SU-DHL-6 (cell line): ENCODE measurements at regions not wholly inside any gene's neighbourhood (a gene's known extent, or its start where the extent isn't known, plus 50 kb on each side); places are given as distances from the start of the nearest gene placed in this dataset.

Source experiments
- H2AFZ ChIP-seq: fragments of 200-600 bp; sonication (generic); 2 replicates; pipeline ENCODE4 v1.6.1; 2014; ENCODE audit warnings: low read depth, mild to moderate bottlenecking, moderate library complexity, mixed read lengths, antibody characterized with exemption, low read length; ENCODE audit not compliant: severe bottlenecking
- H3F3A ChIP-seq: fragments of 200-600 bp; shearing (Covaris generic); 2 replicates; pipeline ENCODE4 v1.6.0; 2016; ENCODE audit warnings: antibody characterized with exemption, mild to moderate bottlenecking; ENCODE audit not compliant: insufficient read depth
- H3K27ac ChIP-seq: fragments of 200-600 bp; sonication (generic); 2 replicates; pipeline ENCODE4 v1.5.1; 2016; ENCODE audit warnings: low read depth, mild to moderate bottlenecking, low read length, moderate library complexity, mixed read lengths
- H3K27me3 ChIP-seq: fragments of 200-600 bp; sonication (generic), shearing (Covaris generic); 2 replicates; pipeline ENCODE4 v1.6.0; 2014; ENCODE audit warnings: mild to moderate bottlenecking, low read length
- H3K36me3 ChIP-seq: fragments of 200-600 bp; sonication (generic); 2 replicates; pipeline ENCODE4 v1.6.1; 2014; ENCODE audit warnings: mild to moderate bottlenecking, low read length, mixed read lengths
- H3K4me2 ChIP-seq: fragments of 300-600, 200-600 bp; shearing (Covaris generic), sonication (generic); 2 replicates; pipeline ENCODE4 v1.6.0; 2014; ENCODE audit warnings: low read length, low read depth, mild to moderate bottlenecking; ENCODE audit not compliant: poor library complexity, severe bottlenecking
- H3K4me3 ChIP-seq: fragments of 200-600 bp; sonication (generic); 2 replicates; pipeline ENCODE4 v1.5.1; 2014; ENCODE audit warnings: antibody characterized with exemption, low read length, mild to moderate bottlenecking, mixed read lengths; ENCODE audit not compliant: insufficient read depth, poor library complexity, severe bottlenecking
- H3K79me2 ChIP-seq: fragments of 200-600 bp; sonication (generic); 2 replicates; pipeline ENCODE4 v1.6.1; 2014; ENCODE audit warnings: mild to moderate bottlenecking, low read length, moderate library complexity; ENCODE audit not compliant: insufficient read depth
- H3K9ac ChIP-seq: fragments of 200-600 bp; sonication (generic); 2 replicates; pipeline ENCODE4 v1.7.0; 2014; ENCODE audit warnings: mild to moderate bottlenecking, low read length
- H3K9me2 ChIP-seq: fragments of 200-600 bp; sonication (generic); replicated peaks from 2 replicates; pipeline ENCODE4 v1.6.1; 2014; ENCODE audit warnings: low read length; ENCODE audit not compliant: insufficient read depth
- H3K9me3 ChIP-seq: fragments of 200-600 bp; sonication (generic); 2 replicates; pipeline ENCODE4 v1.6.1; 2014; ENCODE audit warnings: low read length, mixed read lengths; ENCODE audit not compliant: insufficient read depth
- H4K20me1 ChIP-seq: fragments of 200-600 bp; sonication (generic); 2 replicates; pipeline ENCODE4 v1.6.1; 2014; ENCODE audit warnings: low read depth, mild to moderate bottlenecking, antibody characterized with exemption, low read length, moderate library complexity, mixed read lengths
- CTCF ChIP-seq: fragments of 200-600 bp; sonication (generic); IDR thresholded peaks from one replicate; pipeline ENCODE4 v1.5.1; 2017; ENCODE audit warnings: antibody characterized with exemption, mild to moderate bottlenecking, low read length, moderate library complexity; ENCODE audit not compliant: insufficient read depth, poor library complexity, severe bottlenecking
- EZH2phosphoT487 ChIP-seq: fragments of 200-600 bp; sonication (generic), shearing (Covaris generic); conservative IDR thresholded peaks from 2 replicates; pipeline ENCODE4 v1.6.1; 2018; ENCODE audit warnings: mild to moderate bottlenecking, antibody characterized with exemption, low read length, moderate library complexity, mixed read lengths

DNA sequence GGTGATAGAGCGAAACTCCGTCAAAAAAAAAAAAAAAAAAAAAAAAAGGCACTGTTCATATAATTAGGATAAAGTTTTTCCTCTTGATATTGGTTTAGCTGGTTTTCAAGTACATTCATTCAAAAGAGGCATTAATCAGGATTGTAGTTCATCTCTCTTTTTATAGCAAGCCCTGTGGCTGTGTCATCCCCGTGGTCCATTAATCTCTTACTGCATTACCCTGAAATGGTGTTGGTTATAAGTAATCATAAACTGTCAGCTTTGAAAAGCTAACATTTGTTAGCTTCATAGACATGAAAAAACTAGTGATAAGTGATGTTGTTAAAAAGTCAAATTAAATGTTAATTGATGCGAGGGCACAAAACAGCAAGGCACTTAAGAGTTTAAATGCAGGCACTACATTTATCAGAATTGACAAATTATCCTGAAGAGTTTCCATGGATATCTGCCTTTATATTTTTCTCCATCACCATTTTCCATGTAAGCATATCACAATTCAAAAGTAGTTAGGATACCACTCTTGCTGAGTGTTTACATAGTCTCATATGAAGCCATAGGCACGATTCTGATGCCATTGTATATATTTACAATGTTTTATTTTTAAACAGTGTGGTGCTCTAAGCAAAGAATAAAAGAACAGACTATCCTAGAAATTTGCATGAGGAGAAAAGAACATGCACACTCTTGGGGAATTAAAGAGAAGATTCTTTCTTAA lies 193.1 kb downstream of the OTOL1 start:
- Histone ChIP-seq H3K9me3 (no peaks in the 10 kb centered on the region), H4K20me1 (no peaks in the 10 kb centered on the region), H3F3A (no peaks in the 10 kb centered on the region), H3K27me3 (no peaks in the 10 kb centered on the region), H3K79me2 (no peaks in the 10 kb centered on the region), H3K36me3 (no peaks in the 10 kb centered on the region), H3K27ac (no peak overlapping the region), H3K9me2 (no peaks in the 10 kb centered on the region), H3K9ac (no peak overlapping the region), H3K4me2 (no peak overlapping the region), H2AFZ (no peak overlapping the region), H3K4me3 (no peak overlapping the region)
- TF ChIP-seq CTCF (no peak), EZH2phosphoT487 (no peak)

- Histone ChIP-seq H2AFZ (no peak overlapping the region), H3K4me2 (no peak overlapping the region), H3F3A (no peaks in the 10 kb centered on the region), H3K9ac (no peak overlapping the region), H3K9me2 (no peaks in the 10 kb centered on the region), H4K20me1 (no peaks in the 10 kb centered on the region), H3K27ac (no peak overlapping the region), H3K4me3 (no peak overlapping the region), H3K9me3 (no peaks in the 10 kb centered on the region), H3K27me3 (no peaks in the 10 kb centered on the region), H3K36me3 (no peaks in the 10 kb centered on the region), H3K79me2 (no peaks in the 10 kb centered on the region)
- TF ChIP-seq CTCF (no peak), EZH2phosphoT487 (no peak)
Observed at GRCh38 chr3:161690299-161690620, 193.7 kb downstream of the OTOL1 start.

- no peaks in the 10 kb centered on the region for H3K9me2 ChIP-seq
- no peak overlapping the region for H3K4me2 ChIP-seq
- H3K9me3 ChIP-seq = no peaks in the 10 kb centered on the region
- H3K4me3 ChIP-seq = no peak overlapping the region
- no peak overlapping the region for H3K9ac ChIP-seq
- no peak overlapping the region for H2AFZ ChIP-seq
- H3F3A ChIP-seq = no peaks in the 10 kb centered on the region
- H4K20me1 ChIP-seq = no peaks in the 10 kb centered on the region
- no peaks in the 10 kb centered on the region for H3K27me3 ChIP-seq
- H3K27ac ChIP-seq = no peak overlapping the region
- no peak for TF ChIP-seq EZH2phosphoT487
- TF ChIP-seq CTCF = no peak
- H3K79me2 ChIP-seq = no peaks in the 10 kb centered on the region
- no peaks in the 10 kb centered on the region for H3K36me3 ChIP-seq
Observed at GRCh38 chr3:161691677-161692076, 195.1 kb downstream of the OTOL1 start.
